NCI-H524 treated with DMSO at 0.1 percent for 48 hours (cell line): ENCODE measurements at regions not wholly inside any gene's neighbourhood (a gene's known extent, or its start where the extent isn't known, plus 50 kb on each side); places are given as distances from the start of the nearest gene placed in this dataset.

Experiments used
- DNase-seq: peaks from one replicate; lab custom pipeline; 2025; lab: John Stamatoyannopoulos, UW

DNA sequence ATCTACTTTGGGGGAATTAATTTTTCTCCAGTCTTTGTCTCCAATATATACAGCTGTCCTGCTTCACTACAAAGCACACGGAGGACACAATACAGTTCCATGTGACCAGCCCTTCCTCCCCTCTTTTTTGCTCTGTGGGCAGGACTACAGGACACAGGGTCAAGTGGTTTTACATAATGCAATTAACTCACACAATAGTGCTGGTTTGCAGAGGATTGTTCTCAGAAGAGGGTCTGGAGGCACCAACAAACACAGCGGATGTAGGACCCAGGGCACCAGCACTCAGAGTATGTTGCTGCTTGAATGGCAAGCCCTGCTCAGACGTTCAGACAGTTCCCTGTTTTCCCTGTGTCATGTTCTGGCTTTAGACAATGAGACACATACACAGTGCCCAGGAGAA lies 52.0 kb upstream of the NPTX2 start:
- DNase-seq: no peak

DNA sequence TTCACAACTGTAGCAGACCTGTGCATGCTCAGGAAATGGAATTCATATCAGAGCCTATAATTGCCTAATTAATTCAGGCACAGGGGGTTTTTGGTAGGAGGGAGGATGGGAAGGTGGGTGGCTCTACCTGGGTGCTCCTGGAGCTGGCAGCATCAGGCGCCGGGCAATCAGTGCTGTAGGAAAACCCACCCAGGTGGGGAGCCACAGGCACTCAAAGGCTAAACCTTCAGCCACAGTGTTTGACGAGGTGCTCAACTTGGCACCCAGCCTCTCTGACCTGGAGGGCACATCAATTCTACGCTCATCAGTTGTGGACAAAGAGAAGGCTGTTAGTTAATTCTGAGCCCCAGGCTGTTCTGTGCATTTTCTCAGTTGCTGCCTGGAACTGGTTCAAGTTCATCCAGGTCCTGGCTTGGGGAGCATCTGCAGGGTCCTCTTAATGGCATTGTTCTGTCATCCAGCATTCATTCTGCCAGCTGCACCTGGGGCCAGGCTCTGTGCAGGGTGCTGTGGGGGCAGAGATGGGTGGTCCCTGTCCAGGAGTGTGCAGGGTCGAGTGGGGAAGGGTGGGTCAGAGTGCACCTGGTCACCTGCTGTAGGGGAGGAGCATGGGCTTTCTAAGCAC lies 54.1 kb upstream of the NPTX2 start:
- DNase-seq: no peak

DNA sequence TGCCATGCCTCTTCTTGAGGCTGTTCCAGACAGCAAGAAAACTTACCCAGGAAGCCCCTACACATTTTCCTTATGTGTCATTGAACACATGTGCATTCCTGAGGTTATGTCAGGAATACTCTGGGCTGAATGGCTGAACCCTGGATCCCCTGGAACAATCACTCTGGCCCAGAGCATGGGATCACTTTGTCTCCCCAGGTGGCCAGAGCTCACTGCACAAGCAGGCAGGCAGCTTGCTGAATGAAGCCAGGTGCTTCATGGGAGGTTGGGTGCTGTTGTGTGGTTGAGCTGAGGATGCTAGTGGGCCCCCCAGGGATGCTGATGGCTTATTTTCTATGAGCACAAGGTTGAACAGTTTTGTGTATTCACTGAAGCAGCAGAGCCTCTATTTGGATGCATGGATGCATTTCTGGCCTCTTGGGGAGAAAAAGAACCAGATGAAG lies 54.7 kb upstream of the NPTX2 start:
- no peak for DNase-seq

- no peak for DNase-seq
These were observed 57.1 kb upstream of the NPTX2 start for GRCh38 chr7:98559958-98560357.

- no peak for DNase-seq
These were observed 57.9 kb upstream of the NPTX2 start for GRCh38 chr7:98559219-98559618.

GRCh38 chr7:98557538-98558031 lies 59.5 kb upstream of the NPTX2 start:
- DNase-seq: peak; percentile 86

DNA sequence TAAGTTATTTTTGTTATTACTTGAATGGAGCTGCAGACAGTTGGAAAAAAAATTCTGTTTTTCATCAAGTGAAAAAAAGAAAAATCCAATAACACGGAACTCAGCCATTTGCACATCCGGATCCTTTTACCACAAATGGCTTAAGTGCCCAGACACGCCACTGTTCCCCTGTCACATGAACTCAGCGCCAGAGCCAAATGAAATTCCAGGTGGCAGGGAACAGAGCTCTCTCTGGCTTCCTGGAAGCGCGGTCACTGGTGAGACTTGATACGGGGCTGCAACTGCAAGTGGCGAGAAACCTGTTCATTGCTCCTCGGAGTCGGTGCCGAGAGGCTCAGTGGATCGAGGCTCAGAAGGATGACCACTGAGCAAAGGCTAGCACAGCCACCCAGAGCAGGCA lies 60.8 kb upstream of the NPTX2 start:
- no peak for DNase-seq

GRCh38 chr7:98555403-98555802 lies 61.7 kb upstream of the NPTX2 start:
- no peak for DNase-seq

DNA sequence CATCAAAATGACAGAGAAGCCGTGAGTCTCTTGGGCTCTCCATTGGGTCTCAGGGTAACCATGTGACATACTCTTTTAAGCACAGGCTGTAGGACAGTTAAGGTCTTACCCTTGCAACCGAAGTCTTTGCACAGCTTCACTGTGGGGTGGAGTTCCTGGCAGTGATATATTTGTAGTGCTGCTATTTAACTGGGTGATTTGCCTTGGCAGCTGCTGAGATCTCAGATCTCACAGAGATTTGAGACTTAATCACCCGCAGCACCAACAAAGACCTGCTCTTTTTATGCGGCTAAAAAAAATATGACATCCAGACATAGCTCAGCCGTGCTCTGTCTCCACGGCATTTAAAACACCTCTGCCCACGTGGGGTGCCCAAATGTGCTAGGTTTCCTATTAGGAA lies 63.4 kb upstream of the NPTX2 start:
- DNase-seq: no peak

DNA sequence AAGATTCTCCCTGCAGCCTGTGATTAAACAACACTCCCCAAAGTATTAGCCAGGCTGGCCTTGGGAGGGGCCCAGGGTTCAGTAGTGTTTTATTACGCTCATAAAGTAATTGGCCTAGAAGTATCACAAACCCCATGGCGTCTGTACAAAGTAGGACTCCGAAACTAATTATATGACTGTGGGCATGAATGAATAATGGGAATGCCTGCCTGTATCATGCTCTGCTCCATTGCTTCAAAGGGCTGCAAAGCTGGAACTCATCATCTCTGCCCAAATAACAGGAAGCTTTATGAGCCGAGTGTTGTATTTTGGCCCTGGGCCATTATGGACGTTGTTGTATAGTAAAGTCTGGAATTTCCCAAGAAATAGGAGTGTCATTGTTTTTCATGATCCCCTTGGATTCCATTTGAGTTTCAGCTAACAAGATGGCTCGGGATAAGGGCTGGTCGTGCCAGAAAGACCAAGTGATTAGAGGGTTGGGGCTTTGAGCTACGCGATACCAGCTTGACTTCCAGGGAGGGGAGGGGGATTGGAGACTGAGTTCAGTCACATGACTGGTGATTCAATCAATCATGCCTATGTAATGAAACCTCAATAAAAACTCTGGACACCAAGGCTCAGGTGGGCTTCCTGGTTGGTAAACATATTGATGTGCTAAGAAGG lies 65.3 kb upstream of the NPTX2 start:
- DNase-seq: no peak

DNA sequence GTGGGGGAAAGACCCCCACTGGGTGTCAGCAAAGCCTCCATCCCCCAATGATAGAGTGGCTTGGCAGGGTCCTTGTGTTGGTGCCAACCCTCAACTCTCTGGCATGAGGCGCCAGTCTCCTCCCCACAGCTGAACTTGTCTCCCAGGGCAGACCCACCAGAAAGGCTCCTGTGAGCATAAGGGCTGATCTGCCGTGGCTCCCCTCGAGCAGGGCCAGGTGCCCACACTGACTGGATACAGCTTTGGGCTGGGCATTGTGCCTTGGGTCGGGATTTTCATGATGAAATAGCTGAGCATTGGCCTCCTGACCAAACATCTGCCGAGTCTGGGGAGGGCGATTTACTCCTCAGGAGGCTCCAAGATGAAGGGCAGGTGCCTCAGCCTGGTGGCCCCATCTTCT lies 68.1 kb upstream of the NPTX2 start:
- DNase-seq: no peak

- no peak for DNase-seq
These were observed 68.7 kb upstream of the NPTX2 start for GRCh38 chr7:98548370-98548769.

- DNase-seq: no peak
These were observed 76.0 kb upstream of the NPTX2 start for GRCh38 chr7:98541101-98541500.

- DNase-seq: no peak
These were observed 77.2 kb upstream of the NPTX2 start for GRCh38 chr7:98539865-98540264.

GRCh38 chr7:98536803-98537202 lies 80.3 kb upstream of the NPTX2 start:
- DNase-seq: no peak

GRCh38 chr7:98534493-98534892 lies 82.6 kb upstream of the NPTX2 start:
- DNase-seq: no peak

DNA sequence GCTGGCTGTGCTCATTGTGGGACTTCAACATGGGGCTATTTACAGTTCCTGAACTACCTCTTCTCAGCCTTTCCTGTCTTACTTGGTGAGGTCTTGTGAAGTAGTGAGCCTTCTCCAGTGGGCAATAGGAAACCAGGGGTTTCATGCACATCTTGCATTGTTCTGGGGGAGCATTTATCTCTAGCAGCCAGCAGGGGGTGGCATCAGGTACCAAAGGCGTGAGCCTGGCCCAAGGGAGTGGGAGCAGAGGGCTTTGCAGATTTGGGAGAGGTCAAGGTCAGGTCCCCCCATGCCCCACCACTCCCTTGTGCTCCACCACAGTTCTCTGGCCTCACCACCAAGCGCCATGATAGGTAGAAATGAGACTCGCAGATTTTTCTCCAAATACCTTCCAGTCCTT lies 85.4 kb upstream of the NPTX2 start:
- no peak for DNase-seq

- no peak for DNase-seq
These were observed 89.0 kb upstream of the NPTX2 start for GRCh38 chr7:98528079-98528478.

DNA sequence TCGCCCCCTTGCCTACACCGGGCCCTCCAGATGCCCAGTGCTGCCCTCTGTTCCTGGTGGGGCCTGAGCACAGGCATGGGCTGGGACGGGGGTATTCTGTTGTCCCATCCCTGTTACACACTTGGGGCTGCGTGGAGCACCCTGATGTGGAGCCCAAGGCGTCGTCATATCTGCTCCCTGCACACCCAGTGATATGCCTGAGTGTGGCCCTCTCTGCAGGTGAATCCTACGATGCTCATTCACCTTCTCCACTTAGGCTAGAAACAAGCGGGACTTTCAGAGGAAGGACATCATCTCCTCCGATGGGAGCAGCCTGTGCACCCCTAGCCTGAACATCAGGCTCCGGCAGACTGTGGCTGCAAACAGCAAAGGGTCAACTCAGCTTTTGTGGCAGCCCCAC lies 91.0 kb upstream of the NPTX2 start:
- no peak for DNase-seq

DNA sequence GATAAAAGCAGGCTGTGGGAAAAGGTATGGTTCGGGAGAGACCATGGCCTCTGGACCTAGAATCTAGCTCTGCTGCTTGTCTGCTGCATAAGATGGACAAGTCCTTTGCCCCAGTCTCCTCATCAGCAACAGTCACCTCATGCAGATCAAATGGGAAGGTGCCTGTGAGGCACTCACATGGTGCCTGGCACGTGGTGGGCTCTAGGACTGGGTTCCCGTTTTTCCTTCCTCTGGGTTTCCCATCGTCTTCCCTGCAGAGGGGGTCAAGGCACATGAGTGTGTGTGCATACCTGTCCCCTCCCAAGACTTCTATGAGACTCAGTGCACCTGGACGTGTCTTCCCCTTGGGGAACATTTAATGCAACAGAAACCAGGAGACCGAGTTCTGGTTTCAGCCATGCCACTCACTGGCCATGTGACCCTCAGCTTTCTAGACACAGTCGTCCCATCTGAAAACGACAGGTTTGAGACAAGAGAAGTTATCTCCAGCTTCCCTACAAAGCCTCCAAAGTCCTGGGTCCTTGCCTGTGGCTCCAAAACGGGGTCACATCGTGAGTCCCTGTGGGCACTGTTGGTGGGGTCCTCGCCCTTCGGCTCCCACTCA lies 95.9 kb upstream of the NPTX2 start:
- DNase-seq: no peak

DNA sequence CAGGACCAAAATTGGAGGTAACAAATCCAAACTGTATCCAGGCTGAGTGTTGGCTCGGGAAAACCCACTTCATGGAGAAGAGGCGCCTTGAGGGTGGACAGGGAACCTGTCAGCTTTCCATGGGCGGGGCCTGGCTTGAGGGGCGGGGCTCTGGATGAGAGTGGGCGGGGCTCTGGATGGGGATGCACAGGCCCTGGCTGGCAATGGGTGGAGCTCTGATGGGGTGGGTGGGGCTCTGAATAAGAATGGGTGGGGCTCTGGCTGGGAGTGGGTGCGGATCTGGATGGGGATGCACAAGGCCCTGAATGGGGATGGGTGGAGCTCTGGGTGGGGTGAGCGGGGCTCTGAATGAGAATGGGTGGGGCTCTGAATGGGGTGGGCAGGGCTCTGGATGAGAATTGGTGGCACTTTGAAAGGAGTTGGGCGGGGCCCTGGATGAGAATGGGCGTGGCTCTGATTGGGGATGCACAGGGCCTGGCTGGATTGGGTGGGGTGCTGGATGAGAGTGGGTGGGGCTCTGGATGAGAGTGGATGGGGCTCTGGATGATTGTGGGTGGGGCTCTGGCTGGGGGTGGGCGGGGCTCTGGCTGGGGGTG lies 96.6 kb upstream of the NPTX2 start:
- no peak for DNase-seq

DNA sequence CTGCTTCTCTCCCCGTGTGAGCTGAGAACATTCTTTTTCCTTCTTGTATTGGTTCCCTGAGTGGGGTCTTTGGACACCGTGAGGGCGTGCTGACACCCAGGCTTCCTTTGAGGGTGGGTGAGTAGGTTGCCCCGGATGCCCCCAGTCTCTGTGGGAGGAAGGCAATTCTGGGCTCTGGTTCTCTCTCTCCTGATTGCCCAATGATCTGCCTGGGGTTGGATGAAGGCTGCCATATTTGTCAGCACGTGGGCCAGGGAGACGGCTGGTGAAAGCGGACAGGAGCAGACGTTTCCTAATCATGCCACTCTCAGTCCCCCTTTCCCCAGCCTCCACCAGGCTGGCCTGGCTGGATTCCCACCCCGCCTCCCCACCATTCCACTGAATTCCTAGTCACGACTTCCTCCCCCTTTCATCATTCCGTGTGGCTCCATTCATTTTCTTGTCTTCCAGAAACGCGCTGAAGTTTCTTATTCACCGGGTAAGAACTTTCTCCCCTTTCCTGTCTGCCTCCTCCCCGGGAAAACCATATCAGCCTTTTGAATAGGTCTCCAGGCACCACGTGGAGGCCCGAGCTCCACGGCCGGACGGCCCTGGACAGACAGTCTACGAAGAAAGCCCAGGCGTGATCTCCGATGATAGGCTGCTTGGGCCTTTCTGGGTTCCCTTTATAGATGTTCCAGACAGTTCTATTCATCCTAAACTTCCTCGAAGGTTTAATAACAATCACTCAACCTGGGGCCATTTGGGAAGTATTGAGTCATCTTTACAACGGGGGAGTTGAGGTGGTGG lies 98.7 kb upstream of the NPTX2 start:
- no peak for DNase-seq
